GM12878 (cell line): ENCODE measurements at regions not wholly inside any gene's neighbourhood (a gene's known extent, or its start where the extent isn't known, plus 50 kb on each side); places are given as distances from the start of the nearest gene placed in this dataset.

Experiments
- ATAC-seq: fragments of 200-7000 bp; cut with Tn5 transposase; 3 replicates; pipeline ENCODE4 v1.9.1; 2020; ENCODE audit warnings: mild to moderate bottlenecking, moderate library complexity
- BruUV-seq: library from RNA; stranded (reverse); fragments of 400-500 nt; replicated peaks from 2 replicates; lab custom pipeline; 2021; lab: Mats Ljungman, UMichigan
- CTCF ChIA-PET: fragments of 300-600 bp; sonication (Branson Sonifier 250); formaldehyde crosslinking; extraction: SDS; loops from one replicate; lab custom pipeline; 2021; ENCODE audit warnings: inconsistent platforms; lab: Yijun Ruan, JAX
- POLR2A ChIA-PET: fragments of 350-600 bp; formaldehyde crosslinking; extraction: SDS; loops from one replicate; lab custom pipeline; 2021; ENCODE audit warnings: inconsistent platforms; lab: Charles Lee
- RAD21 ChIA-PET: fragments of 300-600 bp; sonication (Branson Sonifier 250); formaldehyde crosslinking; loops from one replicate; lab custom pipeline; 2023; ENCODE audit warnings: antibody characterized with exemption; ENCODE audit not compliant: unreplicated experiment; lab: Charles Lee
- SMC1A ChIA-PET: fragments of 300-600 bp; sonication (Branson Sonifier 250); formaldehyde crosslinking; loops from one replicate; lab custom pipeline; 2023; ENCODE audit not compliant: unreplicated experiment, uncharacterized antibody; lab: Charles Lee
- DNase-seq: peaks from one replicate; pipeline ENCODE4 v3.0.0-alpha.2; 2011; ENCODE audit warnings: low read depth, low spot score
- FAIRE-seq: peaks from 3 replicates; lab custom pipeline; 2011; peaks lifted over from hg19 to GRCh38; lab: Jason Lieb, UNC
- H2AFZ ChIP-seq: 2 replicates; pipeline ENCODE4 v1.6.0; 2011; ENCODE audit warnings: low read depth, low read length, control low read depth; ENCODE audit not compliant: control insufficient read depth
- H3K27ac ChIP-seq: 2 replicates; pipeline ENCODE4 v1.5.1; 2011; ENCODE audit warnings: control low read depth; ENCODE audit not compliant: control insufficient read depth, insufficient read depth
- H3K27me3 ChIP-seq, 2 experiments: replicated peaks in 1 of 2; 2 replicates each; pipeline versions ENCODE4 v1.6.0 to v1.6.1; 2011; ENCODE audit warnings: low read length in 1 of 2; ENCODE audit not compliant: control insufficient read depth in 2 of 2, insufficient read depth in 2 of 2
- H3K36me3 ChIP-seq, 2 experiments: 2 replicates each; pipeline ENCODE4 v1.5.1; 2011; ENCODE audit warnings: low read length in 1 of 2; ENCODE audit not compliant: control insufficient read depth in 2 of 2, insufficient read depth in 2 of 2
- H3K4me1 ChIP-seq: 2 replicates; pipeline ENCODE4 v1.6.1; 2011; ENCODE audit warnings: mild to moderate bottlenecking, low read length, moderate library complexity, mixed read lengths; ENCODE audit not compliant: control insufficient read depth, insufficient read depth
- H3K4me2 ChIP-seq: 2 replicates; pipeline ENCODE4 v1.6.0; 2011; ENCODE audit warnings: control low read depth; ENCODE audit not compliant: control insufficient read depth, insufficient read depth
- H3K4me3 ChIP-seq: fragments of 200-600 bp; sonication (generic); 2 replicates; pipeline ENCODE4 v1.5.1; 2016
- H3K79me2 ChIP-seq: 2 replicates; pipeline ENCODE4 v1.6.0; 2011; ENCODE audit warnings: low read length; ENCODE audit not compliant: control insufficient read depth, insufficient read depth
- H3K9ac ChIP-seq: 2 replicates; pipeline ENCODE4 v1.8.0; 2011; ENCODE audit warnings: low read length, control low read depth, mixed read lengths; ENCODE audit not compliant: control insufficient read depth, insufficient read depth
- H3K9me3 ChIP-seq: replicated peaks from 3 replicates; pipeline ENCODE4 v1.5.1; 2011; ENCODE audit warnings: mild to moderate bottlenecking, low read length; ENCODE audit not compliant: control insufficient read depth, insufficient read depth
- H4K20me1 ChIP-seq: 2 replicates; pipeline ENCODE4 v1.6.0; 2011; ENCODE audit not compliant: control insufficient read depth, insufficient read depth
- CEBPB ChIP-seq, 2 experiments: fragments of 150-350 bp in 1 of 2; IDR thresholded peaks; 2 replicates each; pipeline ENCODE4 v1.6.1; 2012 to 2014; ENCODE audit warnings: low read depth in 2 of 2, low read length in 2 of 2, borderline replicate concordance in 1 of 2, inconsistent platforms in 1 of 2
- FOS ChIP-seq: IDR thresholded peaks from 3 replicates; pipeline ENCODE4 v1.6.1; 2011; ENCODE audit warnings: borderline replicate concordance; ENCODE audit not compliant: insufficient read length; ENCODE audit errors: extremely low read depth
- GATAD2B ChIP-seq: fragments of 450-650 bp; conservative IDR thresholded peaks from 2 replicates; pipeline ENCODE4 v1.6.1; 2017; ENCODE audit warnings: low read depth, mild to moderate bottlenecking, moderate library complexity
- IKZF1 ChIP-seq: fragments of 450-650 bp; conservative IDR thresholded peaks from 2 replicates; pipeline ENCODE4 v1.6.1; 2017; ENCODE audit warnings: antibody characterized with exemption, mild to moderate bottlenecking
- KDM1A ChIP-seq: fragments of 200-600 bp; sonication (generic); IDR thresholded peaks from 2 replicates; pipeline ENCODE4 v1.6.1; 2016; ENCODE audit warnings: borderline replicate concordance
- MEF2B ChIP-seq: fragments of 450-650 bp; IDR thresholded peaks from 2 replicates; pipeline ENCODE4 v1.6.1; 2018; ENCODE audit warnings: mild to moderate bottlenecking, moderate library complexity; ENCODE audit not compliant: partially characterized antibody, poor library complexity, severe bottlenecking
- NR2C1 ChIP-seq: fragments of 450-650 bp; IDR thresholded peaks from 2 replicates; pipeline ENCODE4 v1.6.1; 2017; ENCODE audit warnings: antibody characterized with exemption, mild to moderate bottlenecking, moderate library complexity
- NR2F1 ChIP-seq: fragments of 450-650 bp; conservative IDR thresholded peaks from 2 replicates; pipeline ENCODE4 v1.6.1; 2017; ENCODE audit warnings: mild to moderate bottlenecking
- POLR2AphosphoS2 ChIP-seq: IDR thresholded peaks from 2 replicates; pipeline ENCODE4 v1.6.1; 2011; ENCODE audit warnings: low read depth, mild to moderate bottlenecking, low read length, improper control_type of control experiment, moderate library complexity
- POLR2AphosphoS5 ChIP-seq: IDR thresholded peaks from 2 replicates; pipeline ENCODE4 v1.6.1; 2011; ENCODE audit warnings: mild to moderate bottlenecking, low read length, inconsistent platforms
- RELA ChIP-seq: fragments of 450-650 bp; IDR thresholded peaks from 2 replicates; pipeline ENCODE4 v1.8.0; 2014; ENCODE audit warnings: borderline replicate concordance; ENCODE audit not compliant: partially characterized antibody
- RUNX3 ChIP-seq: IDR thresholded peaks from 2 replicates; pipeline ENCODE4 v1.6.1; 2012; ENCODE audit warnings: low read length, inconsistent platforms
- WGBS: methylation state at CpG from one replicate; pipeline ENCODE4 v1.1.6; 2016; ENCODE audit warnings: low lambda C conversion rate; ENCODE audit not compliant: insufficient replicate concordance, insufficient coverage; ENCODE audit errors: missing lambda C conversion rate; 5-methylcytosine and 5-hydroxymethylcytosine counted together
- in situ Hi-C: fragments of 300-500 bp; cut with MboI; formaldehyde crosslinking; loops from 9 replicates; pipeline ENCODE4 v1.14.3; 2018; ENCODE audit warnings: mixed read lengths
- intact Hi-C: fragments of 100-400 bp; cut with micrococcal nuclease; formaldehyde crosslinking; loops from one replicate; pipeline ENCODE4 v1.14.2; 2022; ENCODE audit not compliant: unreplicated experiment
- TF ChIP-seq, protein P1 (sequence below): IDR thresholded peaks from 2 replicates; pipeline ENCODE4 v1.6.1; 2012; ENCODE audit warnings: low read depth, low read length, improper control_type of control experiment
- TF ChIP-seq, protein P2 (sequence below): IDR thresholded peaks from 2 replicates; pipeline ENCODE4 v1.6.1; 2011; ENCODE audit warnings: low read depth, mild to moderate bottlenecking, low read length, moderate library complexity, borderline replicate concordance; ENCODE audit errors: extremely low read depth
- TF ChIP-seq, protein P3 (sequence below): fragments of 450-650 bp; IDR thresholded peaks from 2 replicates; pipeline ENCODE4 v1.6.1; 2017; ENCODE audit warnings: low read depth, mild to moderate bottlenecking, moderate library complexity

DNA sequence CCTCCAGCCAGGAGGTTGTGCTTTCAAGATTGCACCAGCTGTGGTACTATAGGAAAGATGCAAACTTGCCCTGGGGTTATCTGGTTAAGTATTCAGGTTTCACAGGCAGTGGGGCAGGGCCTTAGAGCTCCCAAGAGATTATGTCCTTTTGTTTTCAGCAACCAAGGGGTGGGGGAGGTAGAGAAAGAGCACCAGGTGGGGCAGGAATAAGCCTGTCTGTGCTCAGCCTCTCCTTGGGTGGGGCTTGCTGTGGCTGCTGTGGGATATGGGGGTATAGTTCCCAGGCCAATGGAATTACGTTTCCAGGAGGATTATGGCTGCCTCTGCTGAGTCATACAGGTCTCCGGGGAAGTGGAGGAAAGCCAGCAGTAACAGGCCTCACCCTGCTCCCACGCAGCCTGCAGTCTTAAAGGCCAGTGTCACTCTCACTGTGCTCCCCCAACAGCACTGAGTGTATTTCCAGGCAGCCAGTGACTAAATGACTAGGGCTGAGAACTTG lies 508.6 kb downstream of the RWDD3 start:
- FAIRE-seq (no peak), DNase-seq (no peak), ATAC-seq (peak; percentile 93)
- Histone ChIP-seq H3K27me3 (no peaks in the 10 kb centered on the region), H3K36me3 (no peaks in the 10 kb centered on the region), H2AFZ (no peak overlapping the region), H3K9ac (no peak overlapping the region), H3K4me3 (no peak overlapping the region), H3K79me2 (no peaks in the 10 kb centered on the region), H3K4me1 (no peaks in the 10 kb centered on the region), H3K27ac (no peak overlapping the region), H4K20me1 (no peaks in the 10 kb centered on the region), H3K9me3 (no peaks in the 10 kb centered on the region), H3K4me2 (no peak overlapping the region)
- WGBS, result 0% methylated on average over 3 of the region's 3 CpGs
- SMC1A ChIA-PET, result interaction anchor here (0.6 to 1.3 kb wide), 3 partner anchors 8 to 28 kb away, joined by 3 to 4 read pairs (median 3); no protein-coding TSS in a partner anchor
- TF ChIP-seq, protein P1, sequence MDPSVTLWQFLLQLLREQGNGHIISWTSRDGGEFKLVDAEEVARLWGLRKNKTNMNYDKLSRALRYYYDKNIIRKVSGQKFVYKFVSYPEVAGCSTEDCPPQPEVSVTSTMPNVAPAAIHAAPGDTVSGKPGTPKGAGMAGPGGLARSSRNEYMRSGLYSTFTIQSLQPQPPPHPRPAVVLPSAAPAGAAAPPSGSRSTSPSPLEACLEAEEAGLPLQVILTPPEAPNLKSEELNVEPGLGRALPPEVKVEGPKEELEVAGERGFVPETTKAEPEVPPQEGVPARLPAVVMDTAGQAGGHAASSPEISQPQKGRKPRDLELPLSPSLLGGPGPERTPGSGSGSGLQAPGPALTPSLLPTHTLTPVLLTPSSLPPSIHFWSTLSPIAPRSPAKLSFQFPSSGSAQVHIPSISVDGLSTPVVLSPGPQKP, result no peak
- no peak for TF ChIP-seq FOS
- TF ChIP-seq, protein P2, sequence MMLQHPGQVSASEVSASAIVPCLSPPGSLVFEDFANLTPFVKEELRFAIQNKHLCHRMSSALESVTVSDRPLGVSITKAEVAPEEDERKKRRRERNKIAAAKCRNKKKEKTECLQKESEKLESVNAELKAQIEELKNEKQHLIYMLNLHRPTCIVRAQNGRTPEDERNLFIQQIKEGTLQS, result no peak
- no peak for TF ChIP-seq KDM1A
- TF ChIP-seq NR2F1, result no peak
- TF ChIP-seq RELA, result no peak
- TF ChIP-seq, protein P3, sequence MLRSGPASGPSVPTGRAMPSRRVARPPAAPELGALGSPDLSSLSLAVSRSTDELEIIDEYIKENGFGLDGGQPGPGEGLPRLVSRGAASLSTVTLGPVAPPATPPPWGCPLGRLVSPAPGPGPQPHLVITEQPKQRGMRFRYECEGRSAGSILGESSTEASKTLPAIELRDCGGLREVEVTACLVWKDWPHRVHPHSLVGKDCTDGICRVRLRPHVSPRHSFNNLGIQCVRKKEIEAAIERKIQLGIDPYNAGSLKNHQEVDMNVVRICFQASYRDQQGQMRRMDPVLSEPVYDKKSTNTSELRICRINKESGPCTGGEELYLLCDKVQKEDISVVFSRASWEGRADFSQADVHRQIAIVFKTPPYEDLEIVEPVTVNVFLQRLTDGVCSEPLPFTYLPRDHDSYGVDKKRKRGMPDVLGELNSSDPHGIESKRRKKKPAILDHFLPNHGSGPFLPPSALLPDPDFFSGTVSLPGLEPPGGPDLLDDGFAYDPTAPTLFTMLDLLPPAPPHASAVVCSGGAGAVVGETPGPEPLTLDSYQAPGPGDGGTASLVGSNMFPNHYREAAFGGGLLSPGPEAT, result no peak
- no peak for TF ChIP-seq GATAD2B
- TF ChIP-seq RUNX3, result no peak
- TF ChIP-seq POLR2AphosphoS2, result no peak
- no peak for TF ChIP-seq CEBPB (IDR thresholded peaks at IDR 0.05; ENCODE audit: borderline replicate concordance in 1 of 2, low read depth in 2 of 2, low read length in 2 of 2)
- peak; percentile 61 for TF ChIP-seq MEF2B
- TF ChIP-seq POLR2AphosphoS5, result no peak
- TF ChIP-seq IKZF1, result peak; percentile 86
- no peak for TF ChIP-seq NR2C1
- POLR2A ChIA-PET, result interaction anchor here (0.7 kb wide), 1 partner anchor 35 kb away, joined by 5 read pairs; no protein-coding TSS in a partner anchor
- no TSS peak for BruUV-seq
- RAD21 ChIA-PET, result no interaction called here
- intact Hi-C loops, result no loop called here
- in situ Hi-C loops, result no loop called here
- CTCF ChIA-PET, result no interaction called here
